HG02943 (cell line): ENCODE measurements at regions not wholly inside any gene's neighbourhood (a gene's known extent, or its start where the extent isn't known, plus 50 kb on each side); places are given as distances from the start of the nearest gene placed in this dataset.

ENCODE experiments used
- ATAC-seq: cut with Tn5 transposase; IDR thresholded peaks from one replicate; pipeline ENCODE4 v1.9.1; 2021; ENCODE audit warnings: mild to moderate bottlenecking, low read depth, moderate library complexity; ENCODE audit not compliant: unreplicated experiment

DNA sequence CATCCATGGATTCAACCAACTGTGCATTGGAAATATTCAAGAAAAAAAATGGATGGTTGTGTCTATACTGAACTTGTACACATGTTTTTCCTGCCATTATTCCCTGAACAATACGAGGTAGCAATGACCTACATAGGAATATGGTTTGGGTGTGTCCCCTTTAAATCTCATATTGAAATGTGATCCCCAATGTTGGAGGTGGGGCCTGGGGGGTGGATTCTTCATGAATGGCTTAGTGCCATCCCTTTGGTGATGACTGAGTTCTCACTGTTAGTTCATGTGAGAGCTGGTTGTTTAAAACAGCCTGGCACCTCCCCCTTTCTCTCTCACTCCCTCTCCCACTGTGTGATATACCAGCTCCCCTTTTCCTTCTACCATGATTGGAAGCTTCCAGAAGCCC is 139.8 kb upstream of the BACH2 start:
- ATAC-seq: no peak

DNA sequence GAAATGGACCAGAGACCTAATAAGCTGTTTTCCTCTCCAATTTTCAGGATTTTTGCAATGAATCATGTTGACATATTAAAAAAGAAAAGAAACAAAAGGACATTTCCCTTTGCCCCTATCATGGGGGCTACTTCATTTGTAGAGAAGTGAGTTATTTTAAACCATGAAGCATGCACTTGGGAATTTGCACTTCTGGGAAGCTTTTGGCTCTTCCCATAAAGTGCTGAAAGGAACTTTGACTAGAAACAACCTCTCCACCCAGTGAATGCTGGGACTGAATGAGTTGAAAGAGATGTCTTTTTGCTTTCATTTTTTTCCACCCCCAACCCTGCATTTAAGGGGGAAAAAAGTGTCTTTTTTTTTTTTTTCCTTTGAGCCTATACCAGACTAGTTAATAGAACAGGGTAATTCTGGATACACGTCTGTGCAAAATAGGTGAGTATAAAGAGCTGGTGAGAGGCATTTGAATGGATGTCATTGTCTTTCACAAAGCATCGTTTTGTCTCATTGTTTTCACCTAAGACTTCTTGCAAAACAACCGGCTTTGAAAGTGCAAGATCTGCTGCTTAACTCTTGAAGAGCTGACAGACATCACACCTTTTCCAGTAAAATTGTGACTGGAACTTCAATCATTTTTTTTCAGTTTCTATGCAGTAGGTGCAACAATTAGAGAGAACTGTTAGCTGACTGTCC is 138.7 kb upstream of the BACH2 start:
- no peak for ATAC-seq

- ATAC-seq: no peak
Observed at GRCh38 chr6:90434094-90434493, 137.5 kb upstream of the BACH2 start.

DNA sequence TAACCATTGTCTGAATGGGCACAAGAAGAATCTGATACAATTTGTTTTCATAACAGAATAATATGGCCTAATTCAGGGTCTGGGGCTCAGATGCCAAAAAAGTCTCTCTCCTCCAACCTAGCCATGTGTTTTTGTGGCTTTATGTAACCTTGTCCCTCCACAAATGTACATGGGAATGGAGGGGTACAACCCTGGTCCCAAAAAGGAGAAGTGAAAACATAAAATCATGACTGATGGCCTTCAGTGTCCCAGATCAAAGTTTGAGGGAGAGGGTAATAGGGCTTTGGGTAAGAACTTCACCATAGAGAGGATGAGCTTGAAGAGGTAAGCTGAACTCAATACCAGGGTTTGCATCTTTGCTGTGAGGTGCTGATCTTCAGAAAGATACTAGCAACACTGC is 136.3 kb upstream of the BACH2 start:
- ATAC-seq: no peak

- ATAC-seq: no peak
Observed at GRCh38 chr6:90432041-90432775, 135.6 kb upstream of the BACH2 start.

- ATAC-seq: no peak
Observed at GRCh38 chr6:90431576-90431975, 134.9 kb upstream of the BACH2 start.

GRCh38 chr6:90429713-90430112 is 133.1 kb upstream of the BACH2 start:
- ATAC-seq: no peak

DNA sequence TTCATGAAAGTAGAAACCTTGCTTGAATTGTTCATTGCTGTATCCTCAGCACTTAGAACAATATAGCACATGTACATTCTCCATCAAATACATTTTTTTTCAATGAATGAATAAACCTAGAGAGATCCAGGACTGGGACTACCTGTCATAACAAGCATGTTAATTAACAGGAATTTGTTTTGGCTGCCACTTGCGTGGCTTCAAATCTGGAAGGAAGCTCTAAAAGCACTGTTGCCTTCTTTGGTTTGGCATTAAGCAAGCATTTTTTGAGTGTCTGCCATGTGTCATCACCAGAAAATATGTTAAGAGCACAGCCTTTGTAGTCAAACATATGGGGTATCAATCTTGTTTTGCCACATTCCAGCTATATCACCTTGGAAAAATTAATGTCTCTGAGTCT is 131.9 kb upstream of the BACH2 start:
- ATAC-seq: no peak

- ATAC-seq: peak; percentile 89
Observed at GRCh38 chr6:90425161-90425641, 128.6 kb upstream of the BACH2 start.

GRCh38 chr6:90424580-90424979 is 127.9 kb upstream of the BACH2 start:
- ATAC-seq: no peak

- ATAC-seq: no peak
Observed at GRCh38 chr6:90421666-90422065, 125.0 kb upstream of the BACH2 start.

GRCh38 chr6:90420500-90420899 is 123.9 kb upstream of the BACH2 start:
- no peak for ATAC-seq

DNA sequence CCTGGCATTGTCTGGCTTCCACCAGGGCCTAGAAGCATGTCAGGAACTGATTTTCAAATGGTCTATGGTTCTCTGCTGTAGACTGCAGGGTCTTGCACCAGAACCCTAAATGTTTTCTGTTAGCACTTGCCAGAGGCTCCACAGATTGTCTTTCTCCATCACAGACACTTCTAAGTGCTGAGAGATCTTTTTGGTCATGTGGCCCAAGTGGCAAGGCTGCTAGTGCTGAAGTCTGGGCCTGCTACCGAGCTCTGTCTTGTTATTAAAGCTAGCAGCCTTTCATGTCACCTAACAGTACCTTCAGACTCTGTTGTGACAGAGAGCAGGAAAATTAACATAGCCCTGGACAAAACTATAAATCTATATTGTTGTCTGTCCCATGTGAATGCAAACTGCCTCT is 120.7 kb upstream of the BACH2 start:
- no peak for ATAC-seq

- no peak for ATAC-seq
Observed at GRCh38 chr6:90416322-90416721, 119.7 kb upstream of the BACH2 start.

GRCh38 chr6:90415178-90415577 is 118.5 kb upstream of the BACH2 start:
- ATAC-seq: no peak

DNA sequence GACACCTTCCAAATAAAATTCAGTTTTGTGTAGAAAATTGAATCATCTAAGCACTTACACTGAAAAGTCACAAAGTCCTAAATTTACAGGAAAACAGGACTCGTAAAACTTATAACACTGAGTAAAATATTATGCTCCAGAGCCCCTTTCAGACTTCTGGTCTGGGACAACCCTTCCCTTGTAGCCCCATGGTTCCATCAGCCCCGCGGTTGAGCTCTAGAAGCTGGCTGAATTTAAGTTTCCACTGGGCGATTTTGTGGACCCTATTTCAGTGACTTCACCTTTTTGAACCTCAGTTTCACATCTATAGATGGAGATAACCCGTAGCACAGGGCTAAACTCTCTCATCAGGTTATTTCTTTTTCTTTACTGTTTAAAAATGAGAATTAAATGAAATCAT is 117.7 kb upstream of the BACH2 start:
- no peak for ATAC-seq

DNA sequence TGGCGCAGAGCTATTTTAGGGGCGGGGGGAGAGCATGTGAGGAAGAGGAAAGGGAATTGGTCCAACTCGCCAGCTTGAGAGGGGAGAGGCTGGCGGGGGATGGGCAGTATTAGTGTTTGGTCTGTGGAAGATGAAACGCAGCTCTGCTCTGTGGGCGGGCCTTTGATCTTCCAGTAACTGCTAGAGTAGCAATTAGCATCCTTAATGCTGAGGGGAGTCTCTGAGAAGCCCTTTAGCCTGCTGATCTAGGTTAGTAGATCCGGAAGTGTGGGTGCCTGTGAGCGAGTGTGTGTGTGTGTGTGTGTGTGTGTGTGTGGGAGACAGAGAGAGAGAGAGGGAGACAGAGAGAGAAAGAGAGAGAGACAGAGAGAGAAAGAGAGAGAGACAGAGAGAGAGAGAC is 117.2 kb upstream of the BACH2 start:
- ATAC-seq: no peak

DNA sequence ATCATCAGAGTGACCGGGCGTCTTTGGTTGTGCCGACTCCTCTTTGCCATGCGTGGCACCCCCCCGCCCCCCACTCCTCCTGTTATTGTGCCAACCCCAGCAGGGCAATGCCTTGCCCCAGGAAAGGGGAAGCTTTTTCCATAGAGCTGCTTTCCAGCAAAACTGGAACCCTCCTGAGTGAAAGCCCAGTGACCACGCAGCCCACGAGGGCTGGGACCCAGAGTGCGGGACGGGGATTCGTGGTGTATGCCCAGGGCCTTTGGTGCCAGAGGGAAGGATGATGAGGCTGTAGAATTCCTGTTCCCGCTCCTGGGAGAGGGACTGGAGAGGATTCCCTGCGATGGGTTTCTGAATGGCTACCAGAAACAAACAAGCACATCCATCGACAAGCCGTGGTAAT is 116.8 kb upstream of the BACH2 start:
- ATAC-seq: no peak

DNA sequence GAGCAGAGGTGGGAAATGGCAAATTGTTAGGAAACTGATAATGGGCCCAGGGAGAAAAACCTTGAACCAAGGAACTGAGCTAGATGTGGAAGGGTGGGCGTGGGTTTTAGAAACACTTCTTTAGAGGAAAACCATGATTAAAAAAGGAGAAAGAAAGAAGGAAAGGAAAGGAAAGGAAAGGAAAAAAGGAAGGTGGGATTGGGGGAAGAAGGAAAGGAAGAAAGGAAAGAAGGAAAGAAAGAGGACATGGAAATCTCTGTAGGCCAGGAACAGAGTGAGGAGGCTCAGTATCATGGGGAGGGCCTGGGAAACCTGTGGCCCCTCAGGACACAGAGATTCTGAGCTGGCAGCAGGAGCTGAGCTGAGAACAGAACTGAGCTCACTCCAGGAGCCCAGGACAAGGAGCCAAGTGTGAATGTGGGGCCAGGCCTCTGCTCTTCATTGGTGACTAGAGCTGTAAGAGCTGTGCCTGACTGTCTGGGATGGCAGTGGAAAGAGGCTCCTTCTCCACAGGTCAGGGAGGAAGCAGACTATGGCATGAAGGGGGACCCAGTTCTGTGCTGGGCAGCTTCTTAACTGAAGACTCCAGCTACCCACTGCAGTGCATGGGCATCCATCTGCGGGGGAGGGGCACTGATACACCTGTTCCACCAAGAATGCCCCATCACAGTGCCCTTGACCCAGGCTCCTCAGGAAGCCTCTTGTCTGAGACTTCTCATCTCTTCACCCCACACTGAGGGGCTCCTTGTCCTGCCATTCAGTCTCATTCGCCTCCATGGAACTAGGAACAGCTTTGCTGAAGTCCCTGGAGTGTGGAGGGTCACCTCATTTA is 116.1 kb upstream of the BACH2 start:
- ATAC-seq: no peak

DNA sequence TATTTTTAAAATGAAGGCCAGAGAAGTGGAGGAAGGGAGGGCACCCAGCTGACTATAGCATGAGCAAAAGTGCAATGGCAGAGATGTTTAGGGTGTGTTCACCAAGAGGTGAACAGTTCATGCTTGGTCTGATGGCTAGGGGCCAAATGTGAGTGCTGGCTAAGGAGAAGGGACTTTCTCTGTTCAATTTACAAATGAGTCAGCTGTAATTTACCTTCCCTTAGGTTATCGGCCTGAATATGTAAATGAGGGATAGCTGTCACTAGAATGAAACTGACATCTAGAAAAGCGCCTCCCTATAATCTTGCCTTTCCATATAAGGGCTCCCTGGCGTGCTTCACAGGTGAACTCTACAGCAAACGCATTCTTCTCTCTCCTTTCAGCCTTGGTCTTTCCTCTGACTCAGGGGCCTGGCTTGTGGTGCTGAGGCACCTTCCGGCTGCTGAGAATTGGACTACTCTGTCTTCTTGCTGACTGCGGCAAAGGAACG is 114.7 kb upstream of the BACH2 start:
- peak; percentile 68 for ATAC-seq

DNA sequence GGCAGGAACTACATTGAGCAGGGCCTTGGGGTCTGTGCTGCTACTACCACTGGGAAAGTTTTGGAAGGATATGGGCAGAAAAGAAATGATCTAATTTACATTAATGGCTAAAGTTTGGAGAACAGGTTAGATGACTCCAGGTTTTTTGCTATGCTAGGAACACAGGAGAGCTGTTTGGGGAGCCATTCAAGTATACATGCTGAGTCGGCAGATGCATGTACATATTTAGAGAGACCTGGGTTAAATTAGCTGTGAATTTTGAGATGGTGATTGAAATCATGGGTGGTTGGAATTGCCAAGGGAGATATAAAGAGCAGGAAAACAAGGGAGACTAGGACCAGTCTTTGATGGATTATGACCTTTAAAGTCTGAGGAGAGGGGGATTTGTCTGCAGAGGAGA is 113.1 kb upstream of the BACH2 start:
- no peak for ATAC-seq
